ENCODE measurements at regions not wholly inside any gene's neighbourhood (a gene's known extent, or its start where the extent isn't known, plus 50 kb on each side); places are given as distances from the start of the nearest gene placed in this dataset.
A peak's percentile ranks its signal among the peaks of the same experiment; 100 is the strongest.

DNA sequence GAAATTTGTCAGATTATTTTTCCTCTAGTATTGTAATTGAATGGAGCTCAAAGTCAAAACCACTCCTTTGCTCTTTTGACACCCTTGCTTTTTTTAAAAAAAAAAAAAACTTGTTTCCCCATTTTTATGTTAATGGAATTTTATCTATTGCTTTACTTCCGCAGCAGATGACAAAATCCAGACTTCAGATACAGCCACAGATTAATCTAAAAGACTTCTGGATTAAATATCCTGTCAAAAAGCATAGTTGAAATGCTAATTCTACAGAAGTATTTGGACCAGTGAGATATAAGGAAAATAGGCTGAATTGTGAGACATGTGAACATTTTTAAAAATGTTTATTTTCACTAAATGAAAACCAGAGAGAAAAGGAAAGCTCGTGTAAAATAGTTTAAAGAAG is 341.4 kb downstream of the BMP2 start:
- H3K36me3 ChIP-seq (ENCODE audit: low read depth, missing control alignments), result no peaks in the 10 kb centered on the region
- H3K4me3 ChIP-seq, result no peak overlapping the region
- no peak overlapping the region for H3K27ac ChIP-seq
- H3K4me1 ChIP-seq, result no peaks in the 10 kb centered on the region
- H3K9me3 ChIP-seq, result no peaks in the 10 kb centered on the region
- no peak for TF ChIP-seq POLR2A (IDR thresholded peaks at IDR 0.05)
- TF ChIP-seq, protein P1, sequence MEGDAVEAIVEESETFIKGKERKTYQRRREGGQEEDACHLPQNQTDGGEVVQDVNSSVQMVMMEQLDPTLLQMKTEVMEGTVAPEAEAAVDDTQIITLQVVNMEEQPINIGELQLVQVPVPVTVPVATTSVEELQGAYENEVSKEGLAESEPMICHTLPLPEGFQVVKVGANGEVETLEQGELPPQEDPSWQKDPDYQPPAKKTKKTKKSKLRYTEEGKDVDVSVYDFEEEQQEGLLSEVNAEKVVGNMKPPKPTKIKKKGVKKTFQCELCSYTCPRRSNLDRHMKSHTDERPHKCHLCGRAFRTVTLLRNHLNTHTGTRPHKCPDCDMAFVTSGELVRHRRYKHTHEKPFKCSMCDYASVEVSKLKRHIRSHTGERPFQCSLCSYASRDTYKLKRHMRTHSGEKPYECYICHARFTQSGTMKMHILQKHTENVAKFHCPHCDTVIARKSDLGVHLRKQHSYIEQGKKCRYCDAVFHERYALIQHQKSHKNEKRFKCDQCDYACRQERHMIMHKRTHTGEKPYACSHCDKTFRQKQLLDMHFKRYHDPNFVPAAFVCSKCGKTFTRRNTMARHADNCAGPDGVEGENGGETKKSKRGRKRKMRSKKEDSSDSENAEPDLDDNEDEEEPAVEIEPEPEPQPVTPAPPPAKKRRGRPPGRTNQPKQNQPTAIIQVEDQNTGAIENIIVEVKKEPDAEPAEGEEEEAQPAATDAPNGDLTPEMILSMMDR (IDR thresholded peaks at IDR 0.05), result no peak
- no peaks in the 10 kb centered on the region for H3K27me3 ChIP-seq
- 79 to 87% methylated on average over 2 of the region's 2 CpGs for WGBS, 2 donors
- no peak for DNase-seq
- intact Hi-C loops (cut with DNase I; ENCODE audit: low total_unique reads), result no loop called here

DNA sequence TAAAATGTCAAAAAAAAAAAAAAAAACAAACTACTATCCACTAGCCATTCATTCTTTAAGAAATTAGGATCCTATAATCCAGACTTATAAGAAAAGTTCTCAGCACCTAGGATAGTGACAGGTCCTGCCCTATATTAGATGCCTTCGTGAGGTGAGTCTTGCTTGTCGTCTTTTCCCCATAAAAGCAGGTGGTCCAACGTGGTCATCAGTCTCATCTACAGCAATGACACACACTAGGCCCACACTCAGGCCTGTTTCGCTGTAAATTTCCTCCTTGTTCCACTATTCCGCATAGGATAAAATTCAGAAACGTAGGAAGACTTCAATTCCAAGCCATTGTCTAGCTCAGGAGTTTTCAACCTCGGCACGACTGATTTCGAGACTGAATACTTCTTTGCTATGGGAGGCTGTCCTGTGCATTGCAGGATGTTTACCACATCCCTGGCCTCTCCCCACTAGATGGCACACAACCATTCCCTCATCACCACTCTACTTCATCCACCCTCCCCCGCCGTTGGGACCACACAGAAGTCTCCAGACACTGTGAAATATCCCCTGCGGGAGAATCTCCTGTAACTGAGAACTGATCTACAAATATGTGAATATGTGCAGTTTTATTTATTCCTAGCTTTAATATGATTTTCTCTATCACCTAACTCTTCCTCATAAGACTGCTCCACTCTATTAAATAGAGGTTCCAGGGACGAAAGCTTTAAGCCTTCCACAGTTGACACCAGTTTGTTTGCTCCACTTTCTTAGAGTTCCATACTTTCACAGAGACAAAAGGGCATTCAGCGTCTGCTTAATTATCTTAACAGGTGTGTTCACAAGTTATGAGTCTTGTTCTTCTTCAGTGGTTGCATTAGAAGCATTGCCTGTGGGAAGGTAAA is 346.3 kb downstream of the BMP2 start:
- H3K4me3 ChIP-seq, result no peak overlapping the region
- WGBS, 2 donors, result 48 to 55% methylated on average over 14 of the region's 14 CpGs
- no peaks in the 10 kb centered on the region for H3K36me3 ChIP-seq (ENCODE audit: low read depth, missing control alignments)
- H3K9me3 ChIP-seq, result no peaks in the 10 kb centered on the region
- no peaks in the 10 kb centered on the region for H3K4me1 ChIP-seq
- intact Hi-C loops (cut with DNase I; ENCODE audit: low total_unique reads), result no loop called here
- peak; percentile 65 for DNase-seq
- TF ChIP-seq, protein P1 (IDR thresholded peaks at IDR 0.05), result peak in 1 of 3 experiments; percentile 11
- TF ChIP-seq POLR2A (IDR thresholded peaks at IDR 0.05), result no peak
- no peaks in the 10 kb centered on the region for H3K27me3 ChIP-seq
- H3K27ac ChIP-seq, result no peak overlapping the region

DNA sequence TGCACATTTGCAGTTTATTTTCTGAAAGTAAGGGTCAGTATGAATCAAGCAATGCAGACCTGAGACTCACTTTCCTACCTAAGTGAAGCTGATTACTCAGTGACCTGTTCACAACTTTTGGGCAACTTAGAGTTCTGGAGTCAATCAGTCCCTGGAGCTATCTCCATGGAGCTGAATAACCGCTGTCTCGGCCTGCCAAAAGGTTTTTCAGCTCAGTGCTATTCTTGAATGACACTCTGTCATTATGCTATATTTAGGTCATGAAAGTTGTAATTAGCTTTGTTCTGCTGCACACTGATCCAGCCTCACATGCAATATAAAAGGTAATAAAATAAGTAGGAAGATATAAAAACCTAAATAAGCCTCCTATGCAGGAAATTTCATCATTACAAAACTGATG is 356.0 kb downstream of the BMP2 start:
- H3K9me3 ChIP-seq, result no peaks in the 10 kb centered on the region
- no peak overlapping the region for H3K4me3 ChIP-seq
- H3K27me3 ChIP-seq, result no peaks in the 10 kb centered on the region
- H3K36me3 ChIP-seq (ENCODE audit: low read depth, missing control alignments), result no peaks in the 10 kb centered on the region
- no peak for TF ChIP-seq POLR2A (IDR thresholded peaks at IDR 0.05)
- TF ChIP-seq, protein P1 (IDR thresholded peaks at IDR 0.05), result no peak
- H3K27ac ChIP-seq, result no peak overlapping the region
- 94 to 98% methylated on average over 2 of the region's 2 CpGs for WGBS, 2 donors
- intact Hi-C loops (cut with DNase I; ENCODE audit: low total_unique reads), result no loop called here
- no peaks in the 10 kb centered on the region for H3K4me1 ChIP-seq
- no peak for DNase-seq

DNA sequence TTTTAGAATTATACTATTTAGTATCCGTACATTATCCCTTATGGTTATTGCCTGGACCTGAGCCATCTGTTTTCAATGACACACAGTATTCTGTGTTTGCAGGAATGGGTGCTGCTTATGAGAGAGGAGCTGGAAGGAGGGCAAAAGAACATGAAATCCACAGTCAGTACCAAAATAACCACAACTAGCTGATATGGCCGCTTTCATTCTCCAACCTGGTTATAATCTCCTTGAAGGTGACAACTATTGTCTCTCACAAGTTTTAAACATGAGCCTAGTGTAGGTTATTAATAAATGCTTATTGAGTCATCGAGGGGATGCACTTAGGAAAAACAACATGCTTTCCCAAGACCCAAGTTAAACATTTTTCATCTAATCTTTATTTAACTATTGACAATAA is 356.6 kb downstream of the BMP2 start:
- no peak overlapping the region for H3K27ac ChIP-seq
- no peaks in the 10 kb centered on the region for H3K36me3 ChIP-seq (ENCODE audit: low read depth, missing control alignments)
- TF ChIP-seq, protein P1 (IDR thresholded peaks at IDR 0.05), result no peak
- TF ChIP-seq POLR2A (IDR thresholded peaks at IDR 0.05), result no peak
- H3K4me1 ChIP-seq, result no peaks in the 10 kb centered on the region
- WGBS, 2 donors, result 90 to 92% methylated on average over 3 of the region's 3 CpGs
- H3K4me3 ChIP-seq, result no peak overlapping the region
- H3K9me3 ChIP-seq, result no peaks in the 10 kb centered on the region
- intact Hi-C loops (cut with DNase I; ENCODE audit: low total_unique reads), result no loop called here
- DNase-seq, result no peak
- no peaks in the 10 kb centered on the region for H3K27me3 ChIP-seq

DNA sequence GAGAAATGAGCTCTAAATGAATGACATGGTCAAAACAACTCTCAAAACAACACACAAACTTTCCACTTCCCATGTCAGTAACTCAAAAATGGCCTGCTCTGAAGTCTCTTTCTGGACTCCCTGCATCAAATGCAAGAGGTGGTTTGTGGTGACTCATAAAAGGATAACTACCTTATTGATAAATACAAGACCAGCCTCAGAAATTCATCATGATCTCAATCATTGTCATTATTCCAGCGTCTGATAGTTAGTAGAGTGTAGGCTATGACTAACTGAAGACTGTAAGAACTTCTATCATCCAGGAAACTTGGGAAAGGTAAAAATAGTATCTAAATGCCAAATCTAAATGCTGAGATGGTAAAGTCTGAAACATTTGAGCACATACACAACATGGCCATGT is 369.4 kb downstream of the BMP2 start:
- H3K27ac ChIP-seq, result no peak overlapping the region
- TF ChIP-seq POLR2A (IDR thresholded peaks at IDR 0.05), result no peak
- TF ChIP-seq, protein P1 (IDR thresholded peaks at IDR 0.05), result no peak
- 88 to 91% methylated on average over 1 of the region's 1 CpG for WGBS, 2 donors
- H3K27me3 ChIP-seq, result no peaks in the 10 kb centered on the region
- H3K36me3 ChIP-seq (ENCODE audit: low read depth, missing control alignments), result no peaks in the 10 kb centered on the region
- intact Hi-C loops (cut with DNase I; ENCODE audit: low total_unique reads), result no loop called here
- no peak for DNase-seq
- H3K4me3 ChIP-seq, result no peak overlapping the region
- H3K4me1 ChIP-seq, result no peaks in the 10 kb centered on the region
- H3K9me3 ChIP-seq, result no peaks in the 10 kb centered on the region
